HL-60 (cell line): ENCODE measurements at regions not wholly inside any gene's neighbourhood (a gene's known extent, or its start where the extent isn't known, plus 50 kb on each side); places are given as distances from the start of the nearest gene placed in this dataset.

ENCODE experiments used
- CTCF ChIP-seq: IDR thresholded peaks from one replicate; pipeline ENCODE4 v1.5.1; 2011; ENCODE audit warnings: low read length, control low read depth, inconsistent platforms; ENCODE audit not compliant: insufficient read depth
- GABPA ChIP-seq: IDR thresholded peaks from 2 replicates; pipeline ENCODE4 v1.6.1; 2012; ENCODE audit warnings: low read depth
- POLR2AphosphoS5 ChIP-seq: IDR thresholded peaks from 2 replicates; pipeline ENCODE4 v1.6.1; 2012; ENCODE audit warnings: low read depth
- REST ChIP-seq: IDR thresholded peaks from 2 replicates; pipeline ENCODE4 v1.6.1; 2012; ENCODE audit warnings: low read depth; ENCODE audit not compliant: insufficient replicate concordance

GRCh38 chr9:115596021-115596745 lies 478.2 kb upstream of the TNC start:
- TF ChIP-seq POLR2AphosphoS5 = no peak
- TF ChIP-seq CTCF = no peak
- TF ChIP-seq REST = no peak
- no peak for TF ChIP-seq GABPA
